COLO668 (cell line): ENCODE measurements at regions not wholly inside any gene's neighbourhood (a gene's known extent, or its start where the extent isn't known, plus 50 kb on each side); places are given as distances from the start of the nearest gene placed in this dataset.

Experiments
- DNase-seq: peaks from one replicate; lab custom pipeline; 2025; ENCODE audit not compliant: unreplicated experiment; lab: John Stamatoyannopoulos, UW

DNA sequence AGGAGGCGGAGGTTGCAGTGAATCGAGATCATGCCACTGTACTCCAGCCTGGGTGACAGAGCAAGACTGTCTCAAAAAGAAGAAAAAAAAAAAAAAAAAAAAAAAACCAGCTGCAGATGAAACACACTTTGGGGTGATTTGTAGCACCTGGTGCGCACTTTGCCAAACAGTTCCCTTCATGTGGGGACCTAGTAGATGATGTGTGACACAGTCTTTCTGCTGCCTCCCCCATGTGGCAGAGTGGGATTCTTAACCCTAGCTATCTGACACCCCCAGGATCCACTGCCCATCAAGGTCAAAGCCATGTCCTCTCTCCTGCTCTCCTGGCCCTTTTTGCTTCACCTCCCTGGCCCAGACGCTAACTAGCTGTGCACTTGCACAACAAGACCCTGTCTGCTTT lies 52.1 kb upstream of the PDZD8 start:
- DNase-seq, result no peak

DNA sequence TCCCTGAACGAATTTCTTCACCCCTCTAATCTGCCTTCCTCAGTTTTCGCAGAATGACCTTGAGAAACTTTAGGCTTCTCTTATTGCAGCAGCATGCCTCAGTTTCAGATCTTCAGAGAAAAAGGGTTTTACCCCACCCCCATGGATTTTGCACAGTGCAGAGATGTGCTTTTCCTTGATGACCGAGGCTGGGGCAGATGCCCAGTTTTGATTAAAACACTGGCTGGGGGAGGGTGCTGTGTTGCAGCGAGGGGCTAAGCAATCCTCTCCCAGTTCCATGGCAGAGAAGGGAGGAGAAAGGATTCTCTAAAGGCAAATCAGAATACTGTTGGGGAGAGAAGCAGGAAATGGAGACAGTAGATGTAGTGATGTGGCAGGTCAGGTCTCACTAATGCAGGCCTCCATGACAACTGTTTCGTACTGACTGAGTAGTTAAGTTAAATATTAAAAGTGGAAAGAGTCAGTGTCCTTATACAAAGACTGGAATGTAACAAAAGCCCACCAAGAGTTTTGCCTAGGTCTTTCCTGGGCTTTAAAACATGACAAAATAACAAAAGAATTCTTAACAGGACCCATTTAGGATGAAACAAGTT lies 50.8 kb upstream of the PDZD8 start:
- DNase-seq, result no peak

- DNase-seq, result no peak
Measured at GRCh38 chr10:117424883-117425649, 49.8 kb upstream of the PDZD8 start.
